ENCODE measurements at regions not wholly inside any gene's neighbourhood (a gene's known extent, or its start where the extent isn't known, plus 50 kb on each side); places are given as distances from the start of the nearest gene placed in this dataset.
"Not testable (repeated sequence)": the region's sequence is repeated elsewhere in the genome, so short reads cannot be mapped to it uniquely, and the experiment has no call there.

- DNase-seq: not testable (repeated sequence)
Observed at GRCh38 chr7:25602730-25603426, 374.6 kb upstream of the NPVF start.

- DNase-seq: not testable (repeated sequence)
Observed at GRCh38 chr7:25603427-25603740, 375.1 kb upstream of the NPVF start.

- no peak for DNase-seq
Observed at GRCh38 chr7:25611196-25611595, 382.9 kb upstream of the NPVF start.

DNA sequence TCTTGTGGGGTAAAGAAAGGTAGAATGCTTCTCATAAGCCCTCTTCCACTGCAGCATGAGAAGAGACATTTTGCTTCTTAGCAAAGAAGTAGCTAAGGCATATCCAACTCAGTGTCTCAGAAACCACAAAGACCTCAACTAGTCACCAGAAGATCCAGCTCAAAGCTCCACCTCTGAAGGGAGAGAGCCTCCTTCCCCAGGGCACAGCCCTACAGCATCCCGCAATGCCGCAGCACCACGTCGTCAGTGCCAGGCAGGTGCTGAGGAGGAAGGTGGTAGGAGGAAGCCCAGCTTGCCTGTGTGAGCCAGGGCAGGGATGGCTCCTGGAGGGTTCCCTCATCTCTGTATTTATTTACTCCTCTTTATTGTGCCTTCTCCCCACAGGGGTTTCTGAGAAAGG, 385.6 kb upstream of the NPVF start:
- DNase-seq: no peak

DNA sequence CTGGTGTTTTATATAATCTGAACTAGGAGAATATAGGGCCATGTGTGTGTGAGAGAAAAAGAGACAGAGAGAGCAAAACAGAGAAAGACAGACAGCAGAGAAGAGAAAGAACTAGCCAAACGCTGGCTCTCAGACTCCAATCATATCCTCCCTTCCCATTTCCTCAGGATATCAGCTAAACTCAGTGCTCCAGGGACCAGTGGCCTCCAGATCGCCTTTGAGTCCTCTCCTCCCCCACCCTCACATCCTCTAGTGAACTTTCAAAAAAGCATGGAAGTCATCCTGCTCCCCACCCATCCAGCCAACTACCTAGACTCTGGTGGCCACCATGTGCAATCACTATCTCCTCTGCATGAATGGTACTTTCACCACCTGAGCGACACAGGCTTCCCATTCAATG, 386.1 kb upstream of the NPVF start:
- DNase-seq: no peak

GRCh38 chr7:25615003-25615402, 386.7 kb upstream of the NPVF start:
- no peak for DNase-seq

DNA sequence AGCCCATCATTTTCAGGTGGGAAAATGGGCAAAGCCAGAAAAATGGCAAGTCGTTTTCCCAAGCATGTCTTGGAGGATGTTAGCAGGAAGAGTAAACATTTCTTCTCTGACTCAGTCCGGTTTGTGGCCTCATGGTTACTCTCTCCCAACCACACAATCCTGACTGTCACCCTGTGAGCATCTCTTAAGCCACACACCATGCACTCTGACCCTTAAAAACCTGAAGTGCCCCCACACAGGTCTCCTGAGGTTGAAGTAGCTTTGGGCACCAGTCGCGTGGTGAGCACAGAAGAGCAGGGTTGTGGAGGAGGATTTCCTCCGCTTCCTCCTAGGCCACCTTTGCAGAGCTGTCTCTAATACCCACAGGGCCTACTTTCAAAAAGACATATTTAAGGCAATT, 387.3 kb upstream of the NPVF start:
- no peak for DNase-seq

DNA sequence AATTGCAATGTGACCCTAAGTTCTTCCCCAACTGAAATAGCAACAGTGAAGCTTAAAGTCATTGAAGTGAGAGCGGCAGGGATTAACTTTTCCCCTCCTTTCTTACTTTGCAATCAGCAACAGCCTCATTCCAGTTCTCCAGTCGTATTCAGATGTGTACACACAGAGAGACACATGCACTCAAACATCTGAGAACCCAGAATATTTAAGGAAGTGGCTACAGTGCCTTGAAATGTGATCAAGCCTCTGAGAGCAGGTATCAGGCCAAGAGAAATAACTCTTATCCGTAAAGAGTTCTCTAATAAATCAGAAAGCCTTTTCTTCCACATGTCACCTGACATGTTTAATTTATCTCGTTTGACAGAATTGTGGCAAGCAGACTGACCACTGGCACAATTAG, 388.9 kb upstream of the NPVF start:
- DNase-seq: no peak

GRCh38 chr7:25617673-25618072, 389.4 kb upstream of the NPVF start:
- no peak for DNase-seq

DNA sequence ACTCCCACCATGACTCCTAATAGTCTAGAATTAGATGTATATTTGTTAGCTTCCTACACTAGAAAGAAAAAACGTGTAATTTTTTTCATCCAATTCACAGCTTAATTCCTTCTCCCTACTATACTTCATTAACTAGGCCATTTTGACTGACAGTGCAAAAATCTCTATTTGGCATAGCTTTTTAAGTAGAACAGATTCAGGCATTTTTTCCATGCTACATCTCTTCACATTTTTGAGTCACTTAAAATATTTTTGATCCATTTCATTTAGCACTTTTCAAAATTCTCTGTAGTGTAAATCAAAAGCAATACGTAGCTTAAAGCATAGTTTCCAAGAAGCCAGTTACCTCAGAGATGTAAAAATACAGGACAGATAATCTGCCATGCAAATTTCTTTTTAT, 391.1 kb upstream of the NPVF start:
- DNase-seq: no peak

DNA sequence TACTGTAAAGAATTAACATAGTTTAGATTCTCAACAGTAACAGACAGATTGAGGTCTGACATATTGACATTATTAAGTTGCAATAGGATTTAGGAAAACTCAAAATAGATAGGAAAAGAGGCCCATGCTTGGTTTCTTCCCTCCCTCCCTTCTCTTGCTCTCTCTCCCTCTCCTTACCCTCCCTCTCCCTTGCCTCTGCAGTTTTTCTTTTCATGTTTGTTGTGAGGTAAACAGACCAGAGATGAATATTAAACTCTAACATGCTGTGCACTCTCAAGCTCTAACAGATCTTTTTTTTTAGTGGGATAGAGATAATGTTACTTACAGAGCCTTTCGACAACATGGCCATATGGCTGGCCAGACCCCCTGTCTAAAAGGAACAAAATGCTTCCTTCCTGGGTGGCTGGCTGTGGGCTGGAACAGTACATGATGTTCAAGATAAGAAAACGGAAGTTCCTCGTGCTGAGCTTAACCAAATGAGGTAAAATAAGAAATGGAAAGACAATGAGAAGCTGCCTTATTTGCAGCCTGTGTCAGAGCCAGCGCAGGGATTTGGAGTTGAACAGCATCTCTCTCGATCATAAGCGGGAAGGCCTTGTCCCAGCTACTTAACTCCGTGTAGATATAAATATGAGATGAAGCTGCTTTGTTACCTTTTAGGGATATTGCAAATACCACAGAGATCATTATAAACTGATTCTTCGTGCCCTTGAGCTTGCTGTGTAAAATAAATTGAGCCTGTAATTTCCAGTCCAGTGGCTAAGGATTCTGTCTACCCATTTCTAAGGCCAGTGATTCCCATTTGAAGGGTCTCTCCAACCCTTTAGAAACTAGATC, 391.9 kb upstream of the NPVF start:
- no peak for DNase-seq

DNA sequence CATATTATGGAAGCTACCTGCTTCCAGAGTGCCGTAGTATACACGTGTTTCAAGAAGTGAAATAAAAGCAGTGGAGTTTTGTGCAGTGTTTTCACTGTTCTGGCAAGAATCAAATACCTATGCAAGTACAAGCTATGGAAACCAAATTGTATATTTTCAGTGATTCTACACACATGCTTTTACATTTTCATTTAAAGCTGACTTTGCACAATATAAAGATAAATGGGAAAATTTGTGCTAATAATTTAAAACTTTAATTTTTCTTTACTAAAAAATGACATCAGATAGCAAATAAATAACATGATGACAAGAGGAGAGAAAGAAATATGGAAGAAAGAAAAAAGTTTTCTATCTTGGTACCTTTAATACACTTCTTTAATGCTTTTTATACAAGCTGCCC, 393.7 kb upstream of the NPVF start:
- DNase-seq: no peak

DNA sequence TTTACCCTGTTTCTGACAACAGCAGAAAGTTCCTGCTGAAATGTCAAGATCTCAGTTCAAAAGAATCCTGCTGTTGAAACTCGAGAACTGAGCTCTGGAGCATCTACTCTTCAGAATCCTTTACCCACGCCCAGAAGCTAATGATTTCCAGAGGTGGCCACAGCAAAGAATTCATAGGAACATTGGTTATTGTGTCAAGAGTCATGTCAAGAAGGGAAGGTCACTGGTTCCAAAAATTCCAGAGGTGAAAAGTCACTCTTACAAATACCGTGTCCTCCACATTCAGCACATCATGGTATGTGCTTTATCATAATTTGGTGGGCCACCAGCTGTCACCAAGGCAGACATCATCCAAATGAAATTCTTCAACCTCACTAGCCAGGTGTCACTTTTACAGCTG, 394.4 kb upstream of the NPVF start:
- DNase-seq: no peak

DNA sequence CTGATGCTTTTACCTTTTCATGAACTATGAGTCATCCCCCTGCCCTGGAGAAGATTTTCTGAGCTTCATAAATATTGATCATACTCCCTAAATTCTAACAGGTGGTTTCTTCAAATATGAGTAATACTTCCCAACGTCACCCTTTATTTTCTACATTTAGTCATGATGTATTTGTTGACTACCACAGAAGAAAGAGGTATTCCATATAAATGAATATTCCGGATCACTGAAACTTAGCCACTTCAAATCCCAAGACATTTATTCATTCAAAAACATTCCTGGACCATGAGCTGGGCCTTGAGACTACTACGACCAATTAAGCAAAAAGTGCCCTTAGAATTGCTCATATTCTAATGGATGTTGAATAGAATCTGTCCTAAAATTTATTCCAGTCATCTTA, 395.8 kb upstream of the NPVF start:
- no peak for DNase-seq

DNA sequence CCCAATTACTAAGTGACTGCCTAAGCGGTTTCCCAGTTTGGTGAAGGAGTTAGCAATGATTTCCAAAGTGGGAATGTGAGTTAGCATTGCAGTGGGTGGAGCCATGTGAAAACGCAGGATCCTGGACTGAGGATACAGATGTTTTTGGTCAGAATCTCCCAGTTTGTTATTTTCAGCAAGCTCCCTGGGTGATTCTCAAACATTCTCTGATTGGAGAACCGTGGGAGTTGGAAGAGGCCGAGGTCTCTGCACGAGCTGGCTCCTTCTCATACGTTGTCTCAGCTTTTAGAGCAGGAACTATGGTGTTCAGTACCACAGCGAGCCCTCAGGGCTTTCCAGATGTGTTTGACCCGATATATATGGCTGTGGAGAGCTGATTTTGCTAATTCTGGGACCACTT, 396.5 kb upstream of the NPVF start:
- DNase-seq: no peak

DNA sequence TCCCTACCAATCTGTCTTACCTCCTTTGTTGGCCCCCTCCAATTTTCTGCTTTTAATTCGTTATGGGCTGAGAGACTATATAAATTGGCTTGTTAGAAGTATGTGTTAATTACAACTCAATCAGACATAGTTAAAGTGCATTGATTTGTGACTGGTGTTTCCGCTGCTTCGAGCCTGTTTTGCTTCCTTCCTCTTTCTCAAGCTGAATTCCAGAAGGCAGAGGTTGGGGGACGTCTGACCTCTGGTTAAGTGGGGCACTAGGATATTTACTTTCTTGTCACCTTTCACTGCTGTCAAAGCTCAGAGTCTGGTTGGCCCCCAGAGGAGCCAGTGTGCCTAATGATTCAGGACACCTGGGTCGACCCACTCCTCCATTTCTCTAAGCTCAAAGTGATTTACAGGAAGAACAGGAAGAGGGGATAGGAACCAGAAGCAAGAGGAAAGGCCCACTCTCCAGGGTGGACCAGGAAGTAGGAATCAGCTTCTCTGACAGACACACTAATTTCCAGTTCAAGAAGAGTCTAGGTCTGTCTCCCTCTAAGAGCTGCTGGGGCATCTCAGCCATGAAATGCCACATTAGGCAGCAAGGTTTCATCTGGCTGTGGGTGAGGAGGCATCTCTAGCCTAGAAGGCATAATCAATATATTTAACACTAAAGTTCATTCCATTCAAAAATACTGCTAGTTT, 397.2 kb upstream of the NPVF start:
- DNase-seq: no peak

GRCh38 chr7:25626451-25627131, 398.3 kb upstream of the NPVF start:
- no peak for DNase-seq

- no peak for DNase-seq
Observed at GRCh38 chr7:25628446-25628845, 400.2 kb upstream of the NPVF start.

- no peak for DNase-seq
Observed at GRCh38 chr7:25632616-25633015, 404.3 kb upstream of the NPVF start.

- no peak for DNase-seq
Observed at GRCh38 chr7:25633426-25634036, 405.2 kb upstream of the NPVF start.

- DNase-seq: no peak
Observed at GRCh38 chr7:25636168-25636567, 407.9 kb upstream of the NPVF start.

DNA sequence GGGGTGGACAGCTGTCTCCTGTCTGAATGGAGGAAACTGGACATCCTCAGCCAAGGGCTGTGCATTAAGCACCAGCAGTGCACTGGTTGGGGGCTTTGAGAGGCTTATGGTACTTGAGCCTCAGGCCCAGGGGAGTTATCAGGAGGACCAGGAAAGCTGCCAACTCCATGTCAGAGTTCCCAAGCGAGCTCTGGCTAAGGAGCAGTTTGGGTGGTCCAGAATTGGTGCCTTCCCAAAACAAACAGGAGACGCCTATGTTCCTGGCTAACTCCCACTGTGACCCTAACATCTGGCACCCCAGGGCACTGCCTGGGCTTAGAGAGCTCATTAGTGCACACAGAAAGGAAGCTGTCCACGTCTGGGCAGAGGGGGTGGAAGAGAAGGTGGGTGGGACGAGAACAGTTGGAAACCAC, 408.6 kb upstream of the NPVF start:
- DNase-seq: no peak

- DNase-seq: no peak
Observed at GRCh38 chr7:25638068-25638467, 409.8 kb upstream of the NPVF start.

All from NCI-H774 (cell line).